HepG2 (cell line): ENCODE measurements at regions not wholly inside any gene's neighbourhood (a gene's known extent, or its start where the extent isn't known, plus 50 kb on each side); places are given as distances from the start of the nearest gene placed in this dataset.

Source experiments
- ATAC-seq: fragments of 200-7000 bp; cut with Tn5 transposase; 3 replicates; pipeline ENCODE4 v1.9.1; 2020; ENCODE audit warnings: mild to moderate bottlenecking, moderate library complexity
- BruUV-seq: library from RNA; stranded (reverse); fragments of 400-500 nt; replicated peaks from 2 replicates; lab custom pipeline; 2021; lab: Mats Ljungman, UMichigan
- CTCF ChIA-PET: fragments of 300-600 bp; formaldehyde crosslinking; extraction: SDS; loops from one replicate; lab custom pipeline; 2021; ENCODE audit warnings: low total read pairs, inconsistent platforms, low intra/inter-chr PET ratio; lab: Yijun Ruan, JAX
- POLR2A ChIA-PET: fragments of 350-600 bp; sonication (Branson Sonifier 250); formaldehyde crosslinking; loops from one replicate; lab custom pipeline; 2020; ENCODE audit warnings: antibody characterized with exemption, inconsistent platforms; lab: Yijun Ruan, JAX
- DNase-seq: peaks from one replicate; pipeline ENCODE4 v3.0.0-alpha.2; 2015; ENCODE audit warnings: low spot score
- FAIRE-seq: peaks from 3 replicates; lab custom pipeline; 2011; peaks lifted over from hg19 to GRCh38; lab: Jason Lieb, UNC
- H2AFZ ChIP-seq: one replicate; pipeline ENCODE4 v1.6.1; 2011; ENCODE audit warnings: low read length, inconsistent platforms
- H3K27ac ChIP-seq: fragments of 300-600 bp; 3 replicates; pipeline ENCODE4 v1.8.0; 2011; ENCODE audit warnings: mixed run types, mild to moderate bottlenecking, mixed read lengths, low read length, inconsistent platforms; ENCODE audit not compliant: insufficient read depth; ENCODE audit errors: extremely low read length
- H3K27me3 ChIP-seq, 2 experiments: fragments of 200-600 bp in 1 of 2; 2 replicates in 1 of 2; 3 replicates in 1 of 2; pipeline versions ENCODE4 v1.6.0 to v1.8.0; 2011; ENCODE audit warnings: low read length in 2 of 2, mild to moderate bottlenecking in 2 of 2, moderate library complexity in 2 of 2, inconsistent platforms in 1 of 2; ENCODE audit not compliant: insufficient read depth in 2 of 2, control insufficient read depth in 1 of 2
- H3K36me3 ChIP-seq, 2 experiments: fragments of 200-600 bp in 1 of 2; replicated peaks in 1 of 2; 2 replicates in 1 of 2; 3 replicates in 1 of 2; pipeline versions ENCODE4 v1.5.1 to v1.8.0; 2011; ENCODE audit warnings: low read length in 2 of 2, inconsistent platforms in 1 of 2; ENCODE audit not compliant: insufficient read depth in 2 of 2, control insufficient read depth in 1 of 2
- H3K4me1 ChIP-seq: 2 replicates; pipeline ENCODE4 v1.5.1; 2012; ENCODE audit warnings: low read length, inconsistent platforms; ENCODE audit not compliant: insufficient read depth
- H3K4me2 ChIP-seq: 2 replicates; pipeline ENCODE4 v1.6.0; 2011; ENCODE audit warnings: low read depth, low read length, inconsistent platforms
- H3K4me3 ChIP-seq, 3 experiments: fragments of 200-600 bp in 1 of 3; sonication (generic), shearing (Covaris generic) in 1 of 3; replicated peaks in 1 of 3; 2 replicates each; pipeline ENCODE4 v1.5.1; 2011 to 2016; ENCODE audit warnings: low read length in 3 of 3, inconsistent platforms in 2 of 3, low read depth in 2 of 3, mild to moderate bottlenecking in 2 of 3, control low read depth in 1 of 3, mixed read lengths in 1 of 3; ENCODE audit not compliant: insufficient read depth in 1 of 3
- H3K79me2 ChIP-seq: one replicate; pipeline ENCODE4 v1.6.1; 2011; ENCODE audit warnings: low read length, inconsistent platforms; ENCODE audit not compliant: insufficient read depth
- H3K9ac ChIP-seq: 2 replicates; pipeline ENCODE4 v1.6.0; 2011; ENCODE audit warnings: mild to moderate bottlenecking, low read depth, low read length, inconsistent platforms; ENCODE audit not compliant: insufficient read depth
- H3K9me3 ChIP-seq: 2 replicates; pipeline ENCODE4 v1.5.1; 2012; ENCODE audit warnings: mild to moderate bottlenecking, low read length
- H4K20me1 ChIP-seq: 2 replicates; pipeline ENCODE4 v1.6.0; 2011; ENCODE audit warnings: inconsistent platforms, mild to moderate bottlenecking, low read length, moderate library complexity; ENCODE audit not compliant: insufficient read depth
- BRD4 ChIP-seq: sonication (generic); formaldehyde crosslinking; IDR thresholded peaks from 2 replicates; pipeline ENCODE4 v1.4.0; 2020; ENCODE audit warnings: missing genetic modification reagents
- EHMT2 ChIP-seq: fragments of 200-600 bp; sonication (generic); IDR thresholded peaks from 2 replicates; pipeline ENCODE4 v1.7.0; 2017; ENCODE audit warnings: antibody characterized with exemption, low read depth, low read length, borderline replicate concordance
- FOXK2 ChIP-seq: fragments of 450-650 bp; IDR thresholded peaks from 2 replicates; pipeline ENCODE4 v1.6.1; 2016
- GFI1 ChIP-seq: sonication (generic); formaldehyde crosslinking; IDR thresholded peaks from 2 replicates; pipeline ENCODE4 v1.5.0; 2020; ENCODE audit warnings: missing genetic modification reagents, mild to moderate bottlenecking, borderline replicate concordance
- HNF4A ChIP-seq: sonication (generic); formaldehyde crosslinking; IDR thresholded peaks from 2 replicates; pipeline ENCODE4 v1.4.0; 2020; ENCODE audit warnings: missing genetic modification reagents
- HOXA7 ChIP-seq: sonication (generic); formaldehyde crosslinking; IDR thresholded peaks from 2 replicates; pipeline ENCODE4 v1.8.1; 2022; ENCODE audit warnings: mild to moderate bottlenecking, missing genetic modification reagents, moderate library complexity
- MXD4 ChIP-seq: IDR thresholded peaks from 2 replicates; pipeline ENCODE4 v1.6.1; 2016; ENCODE audit warnings: mild to moderate bottlenecking, missing biosample characterization, missing genetic modification reagents
- PTBP1 ChIP-seq: fragments of 200-400 bp; formaldehyde crosslinking; IDR thresholded peaks from 2 replicates; pipeline ENCODE4 v1.6.1; 2018; ENCODE audit warnings: low read length, low read depth; ENCODE audit not compliant: poor library complexity, severe bottlenecking
- RAD21 ChIP-seq: fragments of 450-650 bp; formaldehyde crosslinking; IDR thresholded peaks from 2 replicates; pipeline ENCODE4 v1.5.0; 2020; ENCODE audit warnings: mild to moderate bottlenecking
- ZBTB42 ChIP-seq: sonication (generic); formaldehyde crosslinking; IDR thresholded peaks from 2 replicates; pipeline ENCODE4 v1.5.0; 2020; ENCODE audit warnings: mild to moderate bottlenecking, missing genetic modification reagents
- ZFP90 ChIP-seq: sonication (generic); formaldehyde crosslinking; IDR thresholded peaks from 2 replicates; pipeline ENCODE4 v1.8.0; 2022; ENCODE audit warnings: missing genetic modification reagents, mild to moderate bottlenecking, inconsistent platforms, borderline replicate concordance
- ZNF501 ChIP-seq: sonication (generic); formaldehyde crosslinking; IDR thresholded peaks from 2 replicates; pipeline ENCODE4 v1.5.1; 2020; ENCODE audit warnings: mild to moderate bottlenecking, moderate library complexity, missing genetic modification reagents
- ZNF567 ChIP-seq: sonication (generic); formaldehyde crosslinking; IDR thresholded peaks from 2 replicates; pipeline ENCODE4 v1.8.1; 2023; ENCODE audit warnings: mild to moderate bottlenecking, missing genetic modification reagents, borderline replicate concordance
- ZNF776 ChIP-seq: sonication (generic); formaldehyde crosslinking; IDR thresholded peaks from 2 replicates; pipeline ENCODE4 v1.4.0; 2020; ENCODE audit warnings: mild to moderate bottlenecking, missing genetic modification reagents
- WGBS: methylation state at CpG from one replicate; pipeline ENCODE4 v1.1.6; 2017; ENCODE audit warnings: low lambda C conversion rate; 5-methylcytosine and 5-hydroxymethylcytosine counted together
- in situ Hi-C: cut with HindIII; loops from 2 replicates; pipeline ENCODE4 v1.10.0; 2017; ENCODE audit warnings: low pct_unique_long_range_greater_than_20kb; ENCODE audit not compliant: extremely low pct_ligation_motif_present
- intact Hi-C: fragments of 100-400 bp; cut with micrococcal nuclease; formaldehyde crosslinking; loops from one replicate; pipeline ENCODE4 v1.10.0; 2022; ENCODE audit not compliant: unreplicated experiment
- TF ChIP-seq, protein P1 (sequence below): sonication (generic); formaldehyde crosslinking; IDR thresholded peaks from 2 replicates; pipeline ENCODE4 v1.4.0; 2020; ENCODE audit warnings: missing genetic modification reagents
- TF ChIP-seq, protein P2 (sequence below): sonication (generic); IDR thresholded peaks from 2 replicates; pipeline ENCODE4 v1.6.1; 2016; ENCODE audit warnings: low read depth, borderline replicate concordance
- TF ChIP-seq, protein P3 (sequence below): sonication (generic); formaldehyde crosslinking; IDR thresholded peaks from 2 replicates; pipeline ENCODE4 v1.4.0; 2020; ENCODE audit warnings: missing genetic modification reagents, borderline replicate concordance

DNA sequence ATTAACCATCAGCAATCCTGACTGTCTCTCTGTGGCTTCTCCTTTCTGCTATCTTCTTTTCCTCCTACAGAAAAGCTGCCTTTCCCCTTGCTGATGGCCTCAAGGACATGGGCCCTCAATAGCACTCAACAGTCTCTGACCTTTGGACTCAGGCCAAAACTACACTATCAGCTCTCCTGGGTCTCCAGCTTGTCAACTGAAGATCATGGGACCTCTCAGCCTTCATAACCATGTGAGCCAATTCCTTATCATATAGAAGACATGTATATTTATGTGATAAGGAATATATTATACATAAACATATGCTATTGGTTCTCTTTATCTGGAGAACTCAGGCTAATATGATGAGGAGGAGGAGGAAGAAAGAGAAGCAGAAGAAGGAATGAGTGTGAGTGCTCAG, 91.8 kb upstream of the GJB5 start:
- Histone ChIP-seq H3K4me3 (no peak overlapping the region), H3K36me3 (no peaks in the 10 kb centered on the region), H2AFZ (no peak overlapping the region), H4K20me1 (no peaks in the 10 kb centered on the region), H3K79me2 (no peaks in the 10 kb centered on the region), H3K4me2 (no peak overlapping the region), H3K27ac (no peak overlapping the region), H3K27me3 (no peaks in the 10 kb centered on the region; a peak in 1 of 5 replicates), H3K9ac (no peak overlapping the region), H3K4me1 (no peaks in the 10 kb centered on the region), H3K9me3 (no peaks in the 10 kb centered on the region)
- BruUV-seq = no TSS peak
- CTCF ChIA-PET = no interaction called here
- no peak for FAIRE-seq
- intact Hi-C loops = no loop called here
- no peak for ATAC-seq
- in situ Hi-C loops = no loop called here
- TF ChIP-seq ZFP90 = no peak
- TF ChIP-seq HNF4A (CRISPR knock-in tag) = 0 out of 2 replicates have a peak, but pooled peaks have one; percentile 10
- no peak for TF ChIP-seq ZNF567 (CRISPR knock-in tag)
- no peak for TF ChIP-seq GFI1 (CRISPR knock-in tag)
- TF ChIP-seq PTBP1 = no peak
- no peak for TF ChIP-seq ZBTB42 (CRISPR knock-in tag)
- TF ChIP-seq, protein P1, sequence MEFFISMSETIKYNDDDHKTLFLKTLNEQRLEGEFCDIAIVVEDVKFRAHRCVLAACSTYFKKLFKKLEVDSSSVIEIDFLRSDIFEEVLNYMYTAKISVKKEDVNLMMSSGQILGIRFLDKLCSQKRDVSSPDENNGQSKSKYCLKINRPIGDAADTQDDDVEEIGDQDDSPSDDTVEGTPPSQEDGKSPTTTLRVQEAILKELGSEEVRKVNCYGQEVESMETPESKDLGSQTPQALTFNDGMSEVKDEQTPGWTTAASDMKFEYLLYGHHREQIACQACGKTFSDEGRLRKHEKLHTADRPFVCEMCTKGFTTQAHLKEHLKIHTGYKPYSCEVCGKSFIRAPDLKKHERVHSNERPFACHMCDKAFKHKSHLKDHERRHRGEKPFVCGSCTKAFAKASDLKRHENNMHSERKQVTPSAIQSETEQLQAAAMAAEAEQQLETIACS (CRISPR knock-in tag) = no peak
- POLR2A ChIA-PET = no interaction called here
- no peak for DNase-seq

DNA sequence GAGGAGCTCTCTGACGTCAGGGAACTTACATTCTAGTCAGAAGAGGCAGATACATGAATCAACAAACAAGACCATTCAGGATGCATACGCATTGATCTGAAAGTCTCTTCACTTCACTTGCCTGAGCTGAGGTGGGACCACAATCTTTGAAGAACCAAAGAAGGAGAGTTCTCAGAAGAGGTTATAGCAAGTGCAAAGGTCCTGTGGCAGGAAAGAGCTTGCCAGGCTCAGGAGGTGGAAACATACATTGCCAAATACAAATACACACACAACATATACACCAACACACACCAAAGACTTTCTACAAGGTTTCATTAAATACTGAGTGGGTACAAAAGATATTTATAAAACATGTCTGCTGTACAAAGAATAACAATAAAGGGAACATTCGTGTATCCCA, 86.8 kb upstream of the GJB5 start:
- no peak for DNase-seq
- H3K9ac ChIP-seq = no peak overlapping the region
- H3K4me2 ChIP-seq = no peak overlapping the region
- H3K4me1 ChIP-seq = no peaks in the 10 kb centered on the region
- BruUV-seq = no TSS peak
- POLR2A ChIA-PET = no interaction called here
- no peak for ATAC-seq
- H3K27ac ChIP-seq = no peak overlapping the region
- H3K27me3 ChIP-seq = no peaks in the 10 kb centered on the region
- H3K79me2 ChIP-seq = no peaks in the 10 kb centered on the region
- no peak for TF ChIP-seq ZNF776 (CRISPR knock-in tag)
- TF ChIP-seq, protein P2, sequence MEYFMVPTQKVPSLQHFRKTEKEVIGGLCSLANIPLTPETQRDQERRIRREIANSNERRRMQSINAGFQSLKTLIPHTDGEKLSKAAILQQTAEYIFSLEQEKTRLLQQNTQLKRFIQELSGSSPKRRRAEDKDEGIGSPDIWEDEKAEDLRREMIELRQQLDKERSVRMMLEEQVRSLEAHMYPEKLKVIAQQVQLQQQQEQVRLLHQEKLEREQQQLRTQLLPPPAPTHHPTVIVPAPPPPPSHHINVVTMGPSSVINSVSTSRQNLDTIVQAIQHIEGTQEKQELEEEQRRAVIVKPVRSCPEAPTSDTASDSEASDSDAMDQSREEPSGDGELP = no peak
- TF ChIP-seq MXD4 (CRISPR knock-in tag) = no peak
- TF ChIP-seq FOXK2 = no peak
- TF ChIP-seq ZNF501 (CRISPR knock-in tag) = no peak
- TF ChIP-seq, protein P3, sequence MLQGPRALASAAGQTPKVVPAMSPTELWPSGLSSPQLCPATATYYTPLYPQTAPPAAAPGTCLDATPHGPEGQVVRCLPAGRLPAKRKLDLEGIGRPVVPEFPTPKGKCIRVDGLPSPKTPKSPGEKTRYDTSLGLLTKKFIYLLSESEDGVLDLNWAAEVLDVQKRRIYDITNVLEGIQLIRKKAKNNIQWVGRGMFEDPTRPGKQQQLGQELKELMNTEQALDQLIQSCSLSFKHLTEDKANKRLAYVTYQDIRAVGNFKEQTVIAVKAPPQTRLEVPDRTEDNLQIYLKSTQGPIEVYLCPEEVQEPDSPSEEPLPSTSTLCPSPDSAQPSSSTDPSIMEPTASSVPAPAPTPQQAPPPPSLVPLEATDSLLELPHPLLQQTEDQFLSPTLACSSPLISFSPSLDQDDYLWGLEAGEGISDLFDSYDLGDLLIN (CRISPR knock-in tag) = no peak
- TF ChIP-seq EHMT2 = no peak
- TF ChIP-seq BRD4 = no peak
- TF ChIP-seq RAD21 = no peak
- TF ChIP-seq HOXA7 (CRISPR knock-in tag) = no peak
- TF ChIP-seq, all 625 proteins: peak for 0
- CTCF ChIA-PET = no interaction called here
- in situ Hi-C loops = no loop called here
- FAIRE-seq = no peak
- Histone ChIP-seq H3K36me3 (no peaks in the 10 kb centered on the region), H2AFZ (no peak overlapping the region), H4K20me1 (no peaks in the 10 kb centered on the region), H3K4me3 (no peak overlapping the region), H3K9me3 (no peaks in the 10 kb centered on the region)
- WGBS = 24% methylated on average over 3 of the region's 3 CpGs
- intact Hi-C loops = no loop called here
